ENCODE measurements at regions not wholly inside any gene's neighbourhood (a gene's known extent, or its start where the extent isn't known, plus 50 kb on each side); places are given as distances from the start of the nearest gene placed in this dataset.

GRCh38 chr18:78073275-78073674 is 823.6 kb downstream of the GALR1 start:
- no peak overlapping the region for H3K4me3 ChIP-seq (ENCODE audit: low read depth, low read length)
- DNase-seq (ENCODE audit: low read depth), result peak; percentile 13
- TF ChIP-seq MAX (IDR thresholded peaks at IDR 0.05; ENCODE audit: low read depth, low read length) (no peak), POLR2A (IDR thresholded peaks at IDR 0.05; ENCODE audit: extremely low read depth, insufficient read length) (no peak), CTCF (IDR thresholded peaks at IDR 0.05; ENCODE audit: low read depth, low read length) (no peak), MYC (IDR thresholded peaks at IDR 0.05; ENCODE audit: low read depth, low read length) (no peak)

- TF ChIP-seq CTCF (IDR thresholded peaks at IDR 0.05; ENCODE audit: low read depth, low read length), result no peak
- TF ChIP-seq MYC (IDR thresholded peaks at IDR 0.05; ENCODE audit: low read depth, low read length), result no peak
- no peak for TF ChIP-seq POLR2A (IDR thresholded peaks at IDR 0.05; ENCODE audit: extremely low read depth, insufficient read length)
- no peak for DNase-seq (ENCODE audit: low read depth)
Measured at GRCh38 chr18:78074400-78075020, 824.9 kb downstream of the GALR1 start.

GRCh38 chr18:78080081-78080480 is 830.4 kb downstream of the GALR1 start:
- no peak overlapping the region for H3K4me3 ChIP-seq (ENCODE audit: low read depth, low read length)
- no peak for DNase-seq (ENCODE audit: low read depth)
- TF ChIP-seq MAX (IDR thresholded peaks at IDR 0.05; ENCODE audit: low read depth, low read length) (no peak), MYC (IDR thresholded peaks at IDR 0.05; ENCODE audit: low read depth, low read length) (no peak), CTCF (IDR thresholded peaks at IDR 0.05; ENCODE audit: low read depth, low read length) (no peak), POLR2A (IDR thresholded peaks at IDR 0.05; ENCODE audit: extremely low read depth, insufficient read length) (no peak)

More at GRCh38 chr18:78074400-78075020, 824.9 kb downstream of the GALR1 start:
- no peak overlapping the region for H3K4me3 ChIP-seq (ENCODE audit: low read depth, low read length)

- no peak overlapping the region for H3K4me3 ChIP-seq (ENCODE audit: low read depth, low read length)
- TF ChIP-seq MAX (IDR thresholded peaks at IDR 0.05; ENCODE audit: low read depth, low read length), result no peak
- no peak for TF ChIP-seq CTCF (IDR thresholded peaks at IDR 0.05; ENCODE audit: low read depth, low read length)
- no peak for TF ChIP-seq POLR2A (IDR thresholded peaks at IDR 0.05; ENCODE audit: extremely low read depth, insufficient read length)
- TF ChIP-seq MYC (IDR thresholded peaks at IDR 0.05; ENCODE audit: low read depth, low read length), result no peak
- DNase-seq (ENCODE audit: low read depth), result no peak
Measured at GRCh38 chr18:78080761-78081160, 831.1 kb downstream of the GALR1 start.

- no peak overlapping the region for H3K4me3 ChIP-seq (ENCODE audit: low read depth, low read length)
- DNase-seq (ENCODE audit: low read depth), result no peak
- TF ChIP-seq POLR2A (IDR thresholded peaks at IDR 0.05; ENCODE audit: extremely low read depth, insufficient read length) (no peak), MAX (IDR thresholded peaks at IDR 0.05; ENCODE audit: low read depth, low read length) (no peak), MYC (IDR thresholded peaks at IDR 0.05; ENCODE audit: low read depth, low read length) (no peak), CTCF (IDR thresholded peaks at IDR 0.05; ENCODE audit: low read depth, low read length) (no peak)
Measured at GRCh38 chr18:78082816-78083215, 833.2 kb downstream of the GALR1 start.
